Small intestine (tissue), 7 donors: ENCODE measurements at regions not wholly inside any gene's neighbourhood (a gene's known extent, or its start where the extent isn't known, plus 50 kb on each side); places are given as distances from the start of the nearest gene placed in this dataset.

Experiments
- DNase-seq, 2 donors: peaks; one replicate each; pipeline versions ENCODE4 v3.0.0 to v3.0.0-alpha.2; 2013
- FAIRE-seq: peaks from 2 replicates; lab custom pipeline; 2012; peaks lifted over from hg19 to GRCh38; lab: Jason Lieb, UNC
- H3K27ac ChIP-seq, 3 donors: one replicate each; pipeline ENCODE4 v1.5.1; 2013; ENCODE audit warnings: low read length in 2 of 3, mild to moderate bottlenecking in 2 of 3, control low read depth in 1 of 3, inconsistent platforms in 1 of 3, low read depth in 1 of 3, moderate library complexity in 1 of 3
- H3K27me3 ChIP-seq, 3 donors: one replicate each; pipeline ENCODE4 v1.6.1; 2013; ENCODE audit warnings: low read length in 3 of 3, inconsistent platforms in 1 of 3; ENCODE audit not compliant: control insufficient read depth in 3 of 3, insufficient read depth in 3 of 3
- H3K36me3 ChIP-seq, 3 donors: one replicate each; pipeline ENCODE4 v1.6.1; 2013; ENCODE audit warnings: low read length in 3 of 3, inconsistent platforms in 1 of 3, low read depth in 1 of 3, mild to moderate bottlenecking in 1 of 3, moderate library complexity in 1 of 3; ENCODE audit not compliant: control insufficient read depth in 3 of 3, insufficient read depth in 2 of 3
- H3K4me1 ChIP-seq, 3 donors: one replicate each; pipeline ENCODE4 v1.6.1; 2013; ENCODE audit warnings: low read length in 2 of 3, inconsistent platforms in 1 of 3, low read depth in 1 of 3, mild to moderate bottlenecking in 1 of 3, moderate library complexity in 1 of 3; ENCODE audit not compliant: control insufficient read depth in 3 of 3, insufficient read depth in 2 of 3
- H3K4me3 ChIP-seq, 3 donors: one replicate each; pipeline ENCODE4 v1.5.1; 2013; ENCODE audit warnings: low read length in 3 of 3, control low read depth in 1 of 3, inconsistent platforms in 1 of 3, low read depth in 1 of 3, mild to moderate bottlenecking in 1 of 3, moderate library complexity in 1 of 3
- H3K9me3 ChIP-seq, 2 donors: one replicate each; pipeline ENCODE4 v1.6.1; 2013; ENCODE audit warnings: low read depth in 1 of 2, low read length in 1 of 2; ENCODE audit not compliant: control insufficient read depth in 2 of 2, insufficient read depth in 1 of 2
- WGBS, 3 donors: extraction: QIAGEN DNeasy Blood & Tissue Kit; methylation state at CpG; one replicate each; pipeline ENCODE4 v1.1.7; 2013; 5-methylcytosine and 5-hydroxymethylcytosine counted together
- donor health status: healthy with polysubstance abuse.
- donor health status: control.
- donor health status: control.
- donor health status: Bipolar disorder and iron deficiency.
- donor health status: healthy.

- Histone ChIP-seq H3K9me3 (no peaks in the 10 kb centered on the region), H3K27me3 (no peaks in the 10 kb centered on the region), H3K36me3 (no peaks in the 10 kb centered on the region), H3K27ac (no peak overlapping the region), H3K4me3 (no peak overlapping the region), H3K4me1 (peaks cover 0 to 16% (median 0%) of the 10 kb centered on the region in 3 donors)
- FAIRE-seq: no peak
- no peak for DNase-seq
Observed at GRCh38 chr1:59108481-59109317, 188.2 kb upstream of the FGGY start.

- FAIRE-seq: no peak
- no peaks in the 10 kb centered on the region for H3K36me3 ChIP-seq
- DNase-seq: no peak
- no peaks in the 10 kb centered on the region for H3K9me3 ChIP-seq
- peaks cover 0 to 12% (median 0%) of the 10 kb centered on the region in 3 donors for H3K4me1 ChIP-seq
- H3K4me3 ChIP-seq: no peak overlapping the region
- H3K27me3 ChIP-seq: no peaks in the 10 kb centered on the region
- H3K27ac ChIP-seq: no peak overlapping the region
- 81 to 93% (median 89%) methylated on average over 1 of the region's 1 CpG for WGBS, 3 donors
Observed at GRCh38 chr1:59110271-59110670, 186.6 kb upstream of the FGGY start.

GRCh38 chr1:59113876-59114457 is 182.9 kb upstream of the FGGY start:
- DNase-seq (no peak), FAIRE-seq (no peak)
- Histone ChIP-seq H3K4me1 (peaks cover 0 to 5% (median 0%) of the 10 kb centered on the region in 3 donors), H3K4me3 (no peak overlapping the region), H3K9me3 (no peaks in the 10 kb centered on the region), H3K36me3 (no peaks in the 10 kb centered on the region), H3K27ac (no peak overlapping the region), H3K27me3 (no peaks in the 10 kb centered on the region)
- WGBS, 3 donors: 82 to 89% (median 87%) methylated on average over 1 of the region's 1 CpG

DNA sequence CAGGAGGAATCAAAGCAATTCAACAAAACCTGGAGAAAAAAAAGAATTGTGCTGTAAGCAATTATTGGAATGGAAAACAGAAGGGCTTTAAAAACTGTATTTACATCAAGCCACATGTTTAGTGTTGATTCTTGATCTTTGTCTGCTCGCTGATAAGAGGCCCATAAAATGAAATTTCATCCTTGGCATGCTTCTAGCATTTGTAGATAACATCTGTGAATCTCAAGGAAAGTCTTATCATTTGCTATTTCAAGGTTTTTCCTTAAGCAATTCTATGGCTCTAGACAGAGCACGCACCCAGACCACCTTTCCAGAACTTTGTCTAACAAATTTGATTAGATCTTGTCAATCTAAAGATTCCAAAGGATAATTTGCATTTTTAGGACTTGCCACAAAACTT is 181.0 kb upstream of the FGGY start:
- no peaks in the 10 kb centered on the region for H3K9me3 ChIP-seq
- WGBS, 3 donors: 20 to 57% (median 41%) methylated on average over 2 of the region's 2 CpGs
- no peaks in the 10 kb centered on the region for H3K4me1 ChIP-seq
- H3K36me3 ChIP-seq: no peaks in the 10 kb centered on the region
- no peak for FAIRE-seq
- no peak overlapping the region for H3K27ac ChIP-seq
- no peak overlapping the region for H3K4me3 ChIP-seq
- DNase-seq: no peak
- H3K27me3 ChIP-seq: no peaks in the 10 kb centered on the region

DNA sequence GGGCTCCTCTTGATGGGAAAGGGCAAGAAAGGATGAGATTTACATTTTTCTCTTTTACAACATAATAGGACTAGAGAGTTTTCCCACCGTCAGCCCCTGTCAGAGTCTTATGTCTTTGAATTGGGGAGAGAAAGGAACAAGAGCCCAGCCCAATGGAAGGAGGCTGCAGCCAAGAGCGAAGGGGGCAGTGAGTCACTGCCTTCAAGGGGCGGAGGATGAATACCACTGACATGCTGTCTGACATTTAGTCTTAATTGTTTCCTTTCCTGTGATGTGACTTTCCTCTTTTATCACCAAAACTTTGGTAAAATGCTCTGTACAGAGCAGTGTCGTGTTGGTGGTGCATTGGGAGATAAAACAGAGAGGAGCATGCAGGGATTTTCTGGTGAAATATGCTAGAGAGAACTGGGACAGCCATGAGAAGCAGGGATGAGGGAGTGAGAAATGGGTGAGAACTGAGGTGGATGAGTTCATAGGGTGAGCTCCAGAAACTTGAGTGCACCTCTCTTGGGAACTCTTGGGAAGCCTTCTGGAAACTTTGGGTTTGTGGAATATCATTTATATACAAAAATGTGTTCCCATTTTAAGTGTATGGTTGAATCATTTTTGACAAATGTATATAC is 179.9 kb upstream of the FGGY start:
- no peak overlapping the region for H3K4me3 ChIP-seq
- H3K27ac ChIP-seq: no peak overlapping the region
- H3K27me3 ChIP-seq: no peaks in the 10 kb centered on the region
- H3K36me3 ChIP-seq: no peaks in the 10 kb centered on the region
- H3K4me1 ChIP-seq: no peaks in the 10 kb centered on the region
- no peak for DNase-seq
- no peaks in the 10 kb centered on the region for H3K9me3 ChIP-seq
- 73 to 88% (median 83%) methylated on average over 4 of the region's 4 CpGs for WGBS, 3 donors
- no peak for FAIRE-seq

GRCh38 chr1:59122527-59122926 is 174.4 kb upstream of the FGGY start:
- Histone ChIP-seq H3K36me3 (no peaks in the 10 kb centered on the region), H3K4me1 (no peaks in the 10 kb centered on the region), H3K4me3 (no peak overlapping the region), H3K27me3 (no peaks in the 10 kb centered on the region), H3K27ac (no peak overlapping the region), H3K9me3 (peaks cover 0 to 5% of the 10 kb centered on the region in 2 donors)
- 70 to 74% (median 72%) methylated on average over 5 of the region's 5 CpGs for WGBS, 3 donors
- DNase-seq: no peak
- FAIRE-seq: no peak

GRCh38 chr1:59123081-59123681 is 173.7 kb upstream of the FGGY start:
- Histone ChIP-seq H3K9me3 (peaks cover 0 to 5% of the 10 kb centered on the region in 2 donors), H3K27me3 (no peaks in the 10 kb centered on the region), H3K36me3 (no peaks in the 10 kb centered on the region), H3K4me1 (no peaks in the 10 kb centered on the region), H3K27ac (no peak overlapping the region), H3K4me3 (no peak overlapping the region)
- no peak for FAIRE-seq
- WGBS, 3 donors: 85 to 96% (median 95%) methylated on average over 2 of the region's 2 CpGs
- no peak for DNase-seq

- Histone ChIP-seq H3K4me3 (no peak overlapping the region), H3K4me1 (no peaks in the 10 kb centered on the region), H3K27ac (no peak overlapping the region), H3K36me3 (no peaks in the 10 kb centered on the region), H3K9me3 (peaks cover 0 to 5% of the 10 kb centered on the region in 2 donors), H3K27me3 (no peaks in the 10 kb centered on the region)
- 96 to 99% (median 98%) methylated on average over 2 of the region's 2 CpGs for WGBS, 3 donors
- FAIRE-seq (no peak), DNase-seq (no peak)
Observed at GRCh38 chr1:59124166-59124565, 172.7 kb upstream of the FGGY start.
